Panc1 (cell line): ENCODE measurements at regions not wholly inside any gene's neighbourhood (a gene's known extent, or its start where the extent isn't known, plus 50 kb on each side); places are given as distances from the start of the nearest gene placed in this dataset.

Source experiments
- ATAC-seq: fragments of 200-7000 bp; cut with Tn5 transposase; 2 replicates; pipeline ENCODE4 v1.9.1; 2020; ENCODE audit warnings: mild to moderate bottlenecking, moderate library complexity
- BruUV-seq: library from RNA; stranded (reverse); fragments of 400-500 nt; replicated peaks from 2 replicates; lab custom pipeline; 2021; lab: Mats Ljungman, UMichigan
- CTCF ChIA-PET: fragments of 300-600 bp; sonication (Branson Sonifier 250); formaldehyde crosslinking; loops from one replicate; lab custom pipeline; 2022; ENCODE audit warnings: antibody characterized with exemption; lab: Charles Lee
- POLR2A ChIA-PET: fragments of 300-600 bp; sonication (Branson Sonifier 250); formaldehyde crosslinking; loops from one replicate; lab custom pipeline; 2022; ENCODE audit warnings: antibody characterized with exemption; lab: Charles Lee
- DNase-seq: peaks from one replicate; pipeline ENCODE4 v3.0.0-alpha.2; 2010; ENCODE audit warnings: low read depth, low spot score
- H3K27ac ChIP-seq: 2 replicates; pipeline ENCODE4 v1.5.1; 2011; ENCODE audit warnings: mild to moderate bottlenecking, low read length, inconsistent platforms
- H3K27me3 ChIP-seq: fragments of 200-500 bp; sonication (Bioruptor generic); 2 replicates; pipeline ENCODE4 v1.6.0; 2014; ENCODE audit warnings: low read length, inconsistent platforms; ENCODE audit not compliant: control insufficient read depth, insufficient read depth
- H3K36me3 ChIP-seq: fragments of 200-500 bp; sonication (Bioruptor generic); 2 replicates; pipeline ENCODE4 v1.5.1; 2014; ENCODE audit warnings: inconsistent platforms, mild to moderate bottlenecking, low read length, moderate library complexity; ENCODE audit not compliant: control insufficient read depth, insufficient read depth
- H3K4me1 ChIP-seq: 2 replicates; pipeline ENCODE4 v1.5.1; 2011; ENCODE audit warnings: inconsistent platforms, mild to moderate bottlenecking, low read length, moderate library complexity; ENCODE audit not compliant: control insufficient read depth, insufficient read depth
- H3K4me3 ChIP-seq, 2 experiments: 2 replicates each; pipeline ENCODE4 v1.5.1; 2011 to 2012; ENCODE audit warnings: low read depth in 2 of 2, low read length in 2 of 2, mild to moderate bottlenecking in 2 of 2, inconsistent platforms in 1 of 2, moderate library complexity in 1 of 2
- H3K9me3 ChIP-seq: fragments of 200-500 bp; sonication (Bioruptor generic); 2 replicates; pipeline ENCODE4 v1.5.1; 2014; ENCODE audit warnings: low read depth, mild to moderate bottlenecking, inconsistent platforms, low read length, moderate library complexity; ENCODE audit not compliant: control insufficient read depth, insufficient read depth
- CTCF ChIP-seq: fragments of 450-650 bp; IDR thresholded peaks from 2 replicates; pipeline ENCODE4 v1.5.1; 2017; ENCODE audit warnings: mild to moderate bottlenecking
- POLR2AphosphoS5 ChIP-seq: IDR thresholded peaks from 2 replicates; pipeline ENCODE4 v1.6.1; 2012; ENCODE audit warnings: mild to moderate bottlenecking, low read depth, low read length, moderate library complexity
- REST ChIP-seq, 2 experiments: IDR thresholded peaks; 2 replicates each; pipeline ENCODE4 v1.6.1; 2011 to 2012; ENCODE audit warnings: low read depth in 2 of 2, control low read depth in 1 of 2, low read length in 1 of 2, mild to moderate bottlenecking in 1 of 2, moderate library complexity in 1 of 2; ENCODE audit not compliant: insufficient read depth in 1 of 2
- SIN3A ChIP-seq: IDR thresholded peaks from 2 replicates; pipeline ENCODE4 v1.6.1; 2012; ENCODE audit warnings: low read depth, mild to moderate bottlenecking, low read length, moderate library complexity, borderline replicate concordance; ENCODE audit not compliant: insufficient read depth
- TCF7L2 ChIP-seq: IDR thresholded peaks from 2 replicates; pipeline ENCODE4 v1.6.1; 2011; ENCODE audit warnings: mild to moderate bottlenecking, low read depth, low read length, inconsistent platforms
- in situ Hi-C: cut with HindIII; loops from 2 replicates; pipeline ENCODE4 v1.10.0; 2016; ENCODE audit warnings: low sequenced_read_pairs, low pct_unique_long_range_greater_than_20kb
- intact Hi-C: fragments of 100-400 bp; cut with micrococcal nuclease; formaldehyde crosslinking; loops from one replicate; pipeline ENCODE4 v1.10.0; 2022; ENCODE audit not compliant: unreplicated experiment

GRCh38 chr4:114494246-114494803 is 104.3 kb upstream of the UGT8 start:
- no peak for DNase-seq
- TF ChIP-seq SIN3A (no peak), CTCF (no peak), TCF7L2 (no peak), POLR2AphosphoS5 (no peak), REST (IDR thresholded peaks at IDR 0.05; ENCODE audit: insufficient read depth in 1 of 2, low read depth in 2 of 2, low read length in 1 of 2) (no peak)
- POLR2A ChIA-PET = no interaction called here

GRCh38 chr4:114495471-114495928 is 103.1 kb upstream of the UGT8 start:
- H3K36me3 ChIP-seq = no peaks in the 10 kb centered on the region
- H3K4me3 ChIP-seq = no peak overlapping the region
- in situ Hi-C loops (no loop called here), intact Hi-C loops (no loop called here)
- ATAC-seq (no peak), DNase-seq (no peak)
- no peaks in the 10 kb centered on the region for H3K4me1 ChIP-seq
- ChIA-PET CTCF (interaction anchor here (0.7 kb wide), 1 partner anchor 114 kb away, joined by 9 read pairs; no protein-coding TSS in a partner anchor), POLR2A (no interaction called here)
- BruUV-seq = no TSS peak
- no peak overlapping the region for H3K27ac ChIP-seq
- TF ChIP-seq POLR2AphosphoS5 = no peak
- no peak for TF ChIP-seq REST (IDR thresholded peaks at IDR 0.05; ENCODE audit: insufficient read depth in 1 of 2, low read depth in 2 of 2, low read length in 1 of 2)
- no peak for TF ChIP-seq SIN3A
- no peak for TF ChIP-seq TCF7L2
- no peak for TF ChIP-seq CTCF
- no peaks in the 10 kb centered on the region for H3K27me3 ChIP-seq
- no peaks in the 10 kb centered on the region for H3K9me3 ChIP-seq

More at GRCh38 chr4:114494246-114494803, 104.3 kb upstream of the UGT8 start:
- in situ Hi-C loops = no loop called here
- intact Hi-C loops = no loop called here
- BruUV-seq = no TSS peak
- Histone ChIP-seq H3K4me3 (no peak overlapping the region), H3K36me3 (no peaks in the 10 kb centered on the region), H3K27ac (no peak overlapping the region), H3K4me1 (no peaks in the 10 kb centered on the region), H3K27me3 (no peaks in the 10 kb centered on the region), H3K9me3 (no peaks in the 10 kb centered on the region)
- CTCF ChIA-PET = no interaction called here
- ATAC-seq = no peak
